Endothelial cell (in vitro differentiated cells): ENCODE measurements at regions not wholly inside any gene's neighbourhood (a gene's known extent, or its start where the extent isn't known, plus 50 kb on each side); places are given as distances from the start of the nearest gene placed in this dataset.

Source experiments
- DNase-seq: peaks from one replicate; pipeline ENCODE4 v3.0.0; 2021; ENCODE audit warnings: low spot score
- H3K27ac Mint-ChIP-seq: one replicate; pipeline ENCODE4 v1.8.0; 2021; ENCODE audit warnings: mixed read lengths, inconsistent platforms; ENCODE audit not compliant: unreplicated experiment
- H3K27me3 Mint-ChIP-seq: one replicate; pipeline ENCODE4 v1.8.0; 2021; ENCODE audit warnings: mild to moderate bottlenecking, moderate library complexity, mixed read lengths, inconsistent platforms; ENCODE audit not compliant: unreplicated experiment
- H3K36me3 Mint-ChIP-seq: one replicate; pipeline ENCODE4 v1.8.0; 2021; ENCODE audit warnings: mild to moderate bottlenecking, low read depth, mixed read lengths, inconsistent platforms; ENCODE audit not compliant: unreplicated experiment
- H3K4me1 Mint-ChIP-seq: one replicate; pipeline ENCODE4 v1.8.0; 2021; ENCODE audit warnings: mild to moderate bottlenecking, mixed read lengths, inconsistent platforms; ENCODE audit not compliant: unreplicated experiment
- H3K4me3 Mint-ChIP-seq: one replicate; pipeline ENCODE4 v1.8.0; 2021; ENCODE audit warnings: mild to moderate bottlenecking, mixed read lengths, inconsistent platforms; ENCODE audit not compliant: unreplicated experiment
- H3K9me3 Mint-ChIP-seq: one replicate; pipeline ENCODE4 v1.8.0; 2021; ENCODE audit warnings: mixed read lengths, inconsistent platforms; ENCODE audit not compliant: unreplicated experiment
- TF ChIP-seq, protein P1 (sequence below): fragments of 200-600 bp; sonication (generic); IDR thresholded peaks from one replicate; pipeline ENCODE4 v1.5.0; 2021; ENCODE audit warnings: antibody characterized with exemption; ENCODE audit not compliant: unreplicated experiment

DNA sequence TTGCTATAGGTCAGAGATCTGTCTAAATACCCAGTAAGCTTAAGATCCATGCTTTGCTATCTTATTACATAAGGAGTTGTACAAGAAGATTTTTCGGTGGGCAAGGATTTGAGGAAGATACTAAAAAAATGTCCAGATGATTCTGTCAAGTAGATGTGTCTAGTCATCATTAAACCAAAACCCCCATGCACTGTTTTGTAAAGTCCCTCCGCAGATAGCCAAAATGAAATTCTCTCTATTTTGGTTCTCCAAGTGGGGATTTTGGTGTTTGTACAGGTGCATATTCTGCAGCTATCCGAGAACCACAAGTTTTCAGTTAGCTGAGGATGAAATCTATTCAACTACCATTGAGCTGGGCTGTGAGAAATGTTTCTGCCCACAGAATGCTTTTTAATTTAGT lies 994.8 kb downstream of the NLGN4X start:
- no peak overlapping the region for H3K27ac Mint-ChIP-seq
- H3K9me3 Mint-ChIP-seq: no peaks in the 10 kb centered on the region
- no peak for DNase-seq
- TF ChIP-seq, protein P1, sequence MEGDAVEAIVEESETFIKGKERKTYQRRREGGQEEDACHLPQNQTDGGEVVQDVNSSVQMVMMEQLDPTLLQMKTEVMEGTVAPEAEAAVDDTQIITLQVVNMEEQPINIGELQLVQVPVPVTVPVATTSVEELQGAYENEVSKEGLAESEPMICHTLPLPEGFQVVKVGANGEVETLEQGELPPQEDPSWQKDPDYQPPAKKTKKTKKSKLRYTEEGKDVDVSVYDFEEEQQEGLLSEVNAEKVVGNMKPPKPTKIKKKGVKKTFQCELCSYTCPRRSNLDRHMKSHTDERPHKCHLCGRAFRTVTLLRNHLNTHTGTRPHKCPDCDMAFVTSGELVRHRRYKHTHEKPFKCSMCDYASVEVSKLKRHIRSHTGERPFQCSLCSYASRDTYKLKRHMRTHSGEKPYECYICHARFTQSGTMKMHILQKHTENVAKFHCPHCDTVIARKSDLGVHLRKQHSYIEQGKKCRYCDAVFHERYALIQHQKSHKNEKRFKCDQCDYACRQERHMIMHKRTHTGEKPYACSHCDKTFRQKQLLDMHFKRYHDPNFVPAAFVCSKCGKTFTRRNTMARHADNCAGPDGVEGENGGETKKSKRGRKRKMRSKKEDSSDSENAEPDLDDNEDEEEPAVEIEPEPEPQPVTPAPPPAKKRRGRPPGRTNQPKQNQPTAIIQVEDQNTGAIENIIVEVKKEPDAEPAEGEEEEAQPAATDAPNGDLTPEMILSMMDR: no peak
- no peaks in the 10 kb centered on the region for H3K36me3 Mint-ChIP-seq
- no peaks in the 10 kb centered on the region for H3K4me1 Mint-ChIP-seq
- H3K4me3 Mint-ChIP-seq: no peak overlapping the region
- H3K27me3 Mint-ChIP-seq: peaks cover 1% of the 10 kb centered on the region

DNA sequence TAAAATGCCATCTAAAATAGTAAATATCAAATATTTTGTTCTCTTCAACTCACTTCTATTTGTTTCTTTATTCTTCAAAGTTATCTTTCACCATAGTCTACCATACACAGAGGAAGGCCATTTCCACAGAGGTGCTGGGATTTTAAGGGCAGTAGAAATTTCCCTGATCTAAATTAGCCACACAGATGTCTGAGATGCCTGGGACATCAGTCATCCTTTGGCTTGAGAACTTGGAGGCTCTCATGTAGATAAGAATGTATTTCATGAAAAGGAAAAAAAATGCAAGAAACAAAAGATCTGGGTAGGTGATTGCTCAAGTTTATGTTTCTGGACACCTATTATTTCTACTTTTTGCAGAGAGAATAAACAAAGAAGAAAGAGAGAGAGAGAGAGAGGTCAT lies 1008.2 kb downstream of the NLGN4X start:
- Mint-ChIP-seq H3K36me3 (no peaks in the 10 kb centered on the region), H3K9me3 (no peaks in the 10 kb centered on the region), H3K4me1 (no peaks in the 10 kb centered on the region), H3K27ac (no peak overlapping the region), H3K27me3 (no peaks in the 10 kb centered on the region), H3K4me3 (no peak overlapping the region)
- TF ChIP-seq, protein P1: no peak
- DNase-seq: no peak

- no peaks in the 10 kb centered on the region for H3K36me3 Mint-ChIP-seq
Measured at GRCh38 chrX:5194806-5195205, 1033.9 kb downstream of the NLGN4X start.

GRCh38 chrX:5180135-5180741 lies 1048.4 kb downstream of the NLGN4X start:
- DNase-seq: no peak
- Mint-ChIP-seq H3K4me1 (no peaks in the 10 kb centered on the region), H3K4me3 (no peak overlapping the region), H3K36me3 (no peaks in the 10 kb centered on the region), H3K27me3 (no peaks in the 10 kb centered on the region), H3K27ac (no peak overlapping the region), H3K9me3 (no peaks in the 10 kb centered on the region)
- TF ChIP-seq, protein P1: no peak

More at GRCh38 chrX:5194806-5195205, 1033.9 kb downstream of the NLGN4X start:
- Mint-ChIP-seq H3K27ac (no peak overlapping the region), H3K4me3 (no peak overlapping the region), H3K27me3 (no peaks in the 10 kb centered on the region), H3K4me1 (no peaks in the 10 kb centered on the region), H3K9me3 (no peaks in the 10 kb centered on the region)
- no peak for DNase-seq
- TF ChIP-seq, protein P1: no peak

DNA sequence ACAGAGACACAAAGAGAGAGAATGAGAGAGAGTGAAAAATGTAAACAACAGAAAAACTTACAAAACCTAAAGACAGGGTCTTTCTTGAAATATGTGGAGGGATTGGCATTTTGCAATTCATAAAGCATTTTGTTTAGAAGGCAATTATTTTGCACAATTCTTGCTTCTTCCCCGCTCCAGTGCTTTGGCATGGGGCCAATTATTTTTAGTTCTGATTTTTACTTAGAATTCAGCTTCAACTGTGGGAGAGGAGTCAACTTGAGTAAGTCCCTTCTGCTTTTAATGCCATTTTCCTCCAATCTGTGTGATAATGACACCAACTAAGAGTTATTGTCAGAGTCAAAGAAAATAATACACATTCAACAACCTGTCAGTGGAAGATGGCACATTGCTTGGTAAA lies 1051.9 kb downstream of the NLGN4X start:
- H3K36me3 Mint-ChIP-seq: no peaks in the 10 kb centered on the region
- H3K4me3 Mint-ChIP-seq: no peak overlapping the region
- H3K9me3 Mint-ChIP-seq: no peaks in the 10 kb centered on the region
- no peaks in the 10 kb centered on the region for H3K4me1 Mint-ChIP-seq
- no peak for DNase-seq
- TF ChIP-seq, protein P1: no peak
- H3K27me3 Mint-ChIP-seq: no peaks in the 10 kb centered on the region
- H3K27ac Mint-ChIP-seq: no peak overlapping the region
